ENCODE measurements at regions not wholly inside any gene's neighbourhood (a gene's known extent, or its start where the extent isn't known, plus 50 kb on each side); places are given as distances from the start of the nearest gene placed in this dataset.

DNA sequence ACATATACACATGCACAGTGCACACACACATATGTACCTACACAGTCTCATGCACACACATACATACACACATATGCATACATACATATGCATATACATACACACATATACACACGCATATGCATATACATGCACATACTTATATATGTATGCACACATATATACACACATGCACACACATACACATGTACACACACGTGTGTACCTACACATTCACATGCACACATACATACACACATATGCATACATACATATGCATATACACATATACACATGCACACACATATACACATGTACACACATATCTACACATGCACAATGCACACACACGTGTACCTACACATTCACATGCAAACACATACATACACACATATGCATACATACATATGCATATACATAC, 100.3 kb upstream of the TWIST2 start:
- no peak for DNase-seq (ENCODE audit: low read depth, low spot score)
- no peak overlapping the region for H3K4me3 ChIP-seq (ENCODE audit: low read depth, low read length)
- in situ Hi-C loops (cut with HindIII; ENCODE audit: low sequenced_read_pairs), result no loop called here
- TF ChIP-seq, protein P1, sequence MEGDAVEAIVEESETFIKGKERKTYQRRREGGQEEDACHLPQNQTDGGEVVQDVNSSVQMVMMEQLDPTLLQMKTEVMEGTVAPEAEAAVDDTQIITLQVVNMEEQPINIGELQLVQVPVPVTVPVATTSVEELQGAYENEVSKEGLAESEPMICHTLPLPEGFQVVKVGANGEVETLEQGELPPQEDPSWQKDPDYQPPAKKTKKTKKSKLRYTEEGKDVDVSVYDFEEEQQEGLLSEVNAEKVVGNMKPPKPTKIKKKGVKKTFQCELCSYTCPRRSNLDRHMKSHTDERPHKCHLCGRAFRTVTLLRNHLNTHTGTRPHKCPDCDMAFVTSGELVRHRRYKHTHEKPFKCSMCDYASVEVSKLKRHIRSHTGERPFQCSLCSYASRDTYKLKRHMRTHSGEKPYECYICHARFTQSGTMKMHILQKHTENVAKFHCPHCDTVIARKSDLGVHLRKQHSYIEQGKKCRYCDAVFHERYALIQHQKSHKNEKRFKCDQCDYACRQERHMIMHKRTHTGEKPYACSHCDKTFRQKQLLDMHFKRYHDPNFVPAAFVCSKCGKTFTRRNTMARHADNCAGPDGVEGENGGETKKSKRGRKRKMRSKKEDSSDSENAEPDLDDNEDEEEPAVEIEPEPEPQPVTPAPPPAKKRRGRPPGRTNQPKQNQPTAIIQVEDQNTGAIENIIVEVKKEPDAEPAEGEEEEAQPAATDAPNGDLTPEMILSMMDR (IDR thresholded peaks at IDR 0.05; ENCODE audit: low read depth, low read length), result no peak

DNA sequence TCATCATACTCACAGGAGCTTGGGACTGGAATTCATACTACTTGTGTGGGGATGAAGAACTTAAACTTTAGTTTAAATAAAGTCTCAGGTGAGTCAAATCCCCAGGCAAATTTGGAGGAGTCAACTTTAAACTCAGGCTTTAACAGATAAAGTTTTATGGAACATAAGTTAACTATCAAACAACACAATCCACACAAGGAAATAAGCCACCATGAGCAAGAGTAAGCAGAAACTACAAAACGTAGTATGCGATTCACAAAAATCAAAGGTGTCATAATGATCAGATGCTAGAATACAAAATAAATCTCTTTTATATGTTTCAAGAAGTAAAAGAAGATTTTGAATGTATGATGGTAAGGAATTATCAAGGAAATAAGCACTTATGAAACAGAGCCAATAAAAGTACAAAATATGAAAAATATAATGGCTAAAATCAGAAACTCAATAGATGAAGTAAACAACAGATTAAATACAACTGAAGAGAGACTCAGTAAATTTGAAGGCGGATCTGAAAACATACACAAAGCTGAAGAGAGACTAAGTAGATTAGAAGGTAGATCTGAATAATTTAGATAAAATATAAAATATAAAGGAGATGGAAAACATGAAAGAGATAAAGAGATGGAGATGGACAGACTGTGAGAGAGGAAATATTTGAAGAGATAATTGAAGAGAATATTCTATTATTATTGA, 97.5 kb upstream of the TWIST2 start:
- TF ChIP-seq, protein P1 (IDR thresholded peaks at IDR 0.05; ENCODE audit: low read depth, low read length), result no peak
- DNase-seq (ENCODE audit: low read depth, low spot score), result no peak
- in situ Hi-C loops (cut with HindIII; ENCODE audit: low sequenced_read_pairs), result no loop called here

DNA sequence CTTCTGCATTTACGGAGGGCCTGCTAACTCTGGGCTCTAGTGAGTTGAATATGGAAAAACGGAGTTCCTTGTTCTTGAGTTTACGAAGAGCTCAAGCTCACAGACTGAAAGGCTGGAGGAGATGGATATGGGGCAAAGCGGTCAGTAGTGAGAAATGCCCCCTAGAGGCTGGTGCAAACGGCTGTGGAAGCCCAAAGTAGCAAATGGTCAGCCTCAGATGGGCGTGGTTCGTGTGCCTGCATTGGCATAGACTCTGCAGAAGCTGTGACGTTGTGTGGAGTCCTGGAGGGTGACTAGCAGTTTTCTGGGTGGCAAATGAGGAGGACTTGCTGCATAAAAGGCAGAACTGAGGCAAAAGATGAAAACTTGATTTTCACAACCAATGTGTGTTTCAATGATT, 93.6 kb upstream of the TWIST2 start:
- TF ChIP-seq, protein P1 (IDR thresholded peaks at IDR 0.05; ENCODE audit: low read depth, low read length), result peak; percentile 15
- no peak overlapping the region for H3K4me3 ChIP-seq (ENCODE audit: low read depth, low read length)
- in situ Hi-C loops (cut with HindIII; ENCODE audit: low sequenced_read_pairs), result no loop called here
- DNase-seq (ENCODE audit: low read depth, low spot score), result no peak

More for the DNA sequence above, 97.5 kb upstream of the TWIST2 start:
- no peak overlapping the region for H3K4me3 ChIP-seq (ENCODE audit: low read depth, low read length)

DNA sequence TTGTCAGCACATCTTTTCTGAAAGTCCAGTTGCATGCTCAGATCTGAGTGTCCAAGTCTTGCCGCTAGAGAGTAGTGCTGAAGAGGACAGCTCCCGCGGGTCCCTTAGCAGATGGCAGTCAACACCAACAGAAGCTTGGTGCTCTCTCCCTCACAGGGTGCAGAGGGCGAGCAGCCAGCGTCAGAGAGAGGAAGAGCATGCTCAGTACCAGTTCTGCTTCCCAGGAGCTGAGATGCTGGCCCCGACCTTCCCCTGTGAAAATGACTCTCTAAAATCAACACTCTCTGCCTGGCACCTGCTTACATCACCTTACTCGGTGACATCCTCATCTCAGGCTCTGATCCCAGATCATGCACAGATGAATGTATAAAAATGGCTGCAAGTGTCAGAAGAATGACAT, 86.0 kb upstream of the TWIST2 start:
- H3K4me3 ChIP-seq (ENCODE audit: low read depth, low read length), result no peak overlapping the region
- DNase-seq (ENCODE audit: low read depth, low spot score), result peak; percentile 28
- TF ChIP-seq, protein P1 (IDR thresholded peaks at IDR 0.05; ENCODE audit: low read depth, low read length), result no peak
- in situ Hi-C loops (cut with HindIII; ENCODE audit: low sequenced_read_pairs), result no loop called here

DNA sequence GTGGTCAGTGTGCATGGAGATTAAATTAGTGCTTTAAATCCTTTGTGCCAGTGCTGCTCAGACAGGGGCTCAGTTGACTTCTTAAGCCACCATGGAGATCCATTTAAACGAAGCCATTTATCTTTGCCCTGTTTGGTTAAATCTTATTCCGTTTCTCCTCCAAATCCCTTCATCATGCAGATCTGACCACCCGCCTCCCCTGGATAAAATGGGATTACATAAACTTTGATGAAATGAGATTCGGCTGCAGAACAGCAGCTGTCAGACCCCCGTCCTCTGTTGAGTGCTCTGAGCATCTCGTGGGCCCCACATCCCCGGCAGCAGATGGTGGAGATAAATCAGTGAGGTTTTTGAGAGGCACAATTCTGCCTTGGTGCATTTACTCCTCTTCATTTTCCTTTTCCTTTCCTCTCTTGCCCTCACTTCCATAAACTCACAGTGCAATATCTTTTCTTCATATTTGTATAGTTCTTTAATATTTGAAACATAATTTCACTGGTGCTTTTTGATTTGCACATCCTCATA, 84.4 kb upstream of the TWIST2 start:
- no peak for DNase-seq (ENCODE audit: low read depth, low spot score)
- in situ Hi-C loops (cut with HindIII; ENCODE audit: low sequenced_read_pairs), result no loop called here
- H3K4me3 ChIP-seq (ENCODE audit: low read depth, low read length), result no peak overlapping the region
- TF ChIP-seq, protein P1 (IDR thresholded peaks at IDR 0.05; ENCODE audit: low read depth, low read length), result no peak

DNA sequence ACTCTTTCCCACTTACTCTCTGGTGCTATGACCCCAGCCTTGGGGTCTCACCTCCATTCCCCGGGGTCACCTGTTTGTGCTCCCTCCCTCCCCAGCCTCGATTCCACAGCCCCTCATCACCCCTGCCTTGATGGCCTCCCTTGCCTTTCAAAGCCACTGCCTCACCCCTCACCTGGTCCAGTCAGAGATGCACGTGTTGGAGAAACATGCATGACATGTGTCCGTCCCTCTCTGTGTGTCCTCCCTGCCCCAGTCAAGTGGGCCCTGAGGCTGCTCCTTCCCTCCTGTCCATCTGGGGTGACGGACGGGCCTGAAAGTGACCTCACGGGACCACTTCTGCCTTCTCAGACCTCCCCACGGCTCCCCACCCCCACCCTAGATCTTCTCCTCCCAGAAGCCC, 82.3 kb upstream of the TWIST2 start:
- TF ChIP-seq, protein P1 (IDR thresholded peaks at IDR 0.05; ENCODE audit: low read depth, low read length), result no peak
- DNase-seq (ENCODE audit: low read depth, low spot score), result no peak
- no peak overlapping the region for H3K4me3 ChIP-seq (ENCODE audit: low read depth, low read length)
- in situ Hi-C loops (cut with HindIII; ENCODE audit: low sequenced_read_pairs), result no loop called here
